IMR-90 (cell line): ENCODE measurements at regions not wholly inside any gene's neighbourhood (a gene's known extent, or its start where the extent isn't known, plus 50 kb on each side); places are given as distances from the start of the nearest gene placed in this dataset.

Experiments
- CEBPB ChIP-seq: IDR thresholded peaks from 2 replicates; pipeline ENCODE4 v1.6.1; 2012; ENCODE audit warnings: low read depth, low read length, improper control_type of control experiment
- CTCF ChIP-seq: conservative IDR thresholded peaks from 2 replicates; pipeline ENCODE4 v1.5.1; 2012; ENCODE audit warnings: mild to moderate bottlenecking, low read depth, low read length, improper control_type of control experiment
- POLR2A ChIP-seq: IDR thresholded peaks from 2 replicates; pipeline ENCODE4 v1.6.1; 2012; ENCODE audit warnings: mild to moderate bottlenecking, low read depth, low read length

DNA sequence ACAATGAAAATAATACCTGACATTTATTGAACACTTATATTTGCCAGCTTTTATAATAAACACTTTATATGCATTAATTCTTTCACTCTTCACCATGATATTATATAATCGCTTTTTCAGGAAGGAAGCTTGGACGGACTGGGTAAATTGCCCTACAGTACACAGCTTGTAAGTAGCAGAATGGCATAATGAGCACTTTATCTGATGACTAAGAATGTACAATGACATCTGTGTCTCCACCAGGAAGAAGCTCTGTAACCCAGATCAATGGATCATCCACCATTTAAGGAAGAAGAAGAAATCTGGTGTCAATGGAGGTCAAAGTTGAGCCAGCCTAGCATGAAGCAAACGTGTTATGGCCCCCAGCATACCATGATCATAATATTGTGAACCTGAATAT, 444.0 kb upstream of the SPHKAP start:
- TF ChIP-seq POLR2A (no peak), CTCF (no peak), CEBPB (no peak)
